Pancreas (tissue), 10 donors: ENCODE measurements at regions not wholly inside any gene's neighbourhood (a gene's known extent, or its start where the extent isn't known, plus 50 kb on each side); places are given as distances from the start of the nearest gene placed in this dataset.

ENCODE experiments used
- ATAC-seq, 4 donors: fragments of 200-7000 bp; cut with Tn5 transposase; one replicate each; pipeline versions ENCODE4 v1.8.0 to v1.9.1; 2020; ENCODE audit warnings: mild to moderate bottlenecking in 4 of 4, moderate library complexity in 4 of 4
- DNase-seq, 6 donors: peaks; one replicate each; pipeline ENCODE4 v3.0.0-alpha.2; 2020
- FAIRE-seq: peaks from 2 replicates; lab custom pipeline; 2012; peaks lifted over from hg19 to GRCh38; lab: Jason Lieb, UNC
- H3K27ac ChIP-seq, 4 donors: fragments of 200-600 bp; sonication (generic); 1 replicate in 3 of 4; 2 replicates in 1 of 4; pipeline versions ENCODE4 v1.5.0 to v1.8.0; 2020
- H3K27me3 ChIP-seq, 4 donors: fragments of 200-600 bp; one replicate each; pipeline ENCODE4 v1.8.0; 2021
- H3K36me3 ChIP-seq, 3 donors: fragments of 200-600 bp; sonication (generic) in 1 of 3; one replicate each; pipeline versions ENCODE4 v1.5.0 to v1.8.0; 2020 to 2021
- H3K4me1 ChIP-seq, 3 donors: fragments of 200-600 bp; one replicate each; pipeline ENCODE4 v1.8.0; 2021
- H3K4me3 ChIP-seq, 4 donors: fragments of 200-600 bp; sonication (generic) in 2 of 4; one replicate each; pipeline versions ENCODE4 v1.5.0 to v1.8.0; 2020 to 2021
- H3K9me3 ChIP-seq, 4 donors: fragments of 200-600 bp; one replicate each; pipeline ENCODE4 v1.8.0; 2021
- WGBS, 2 donors: extraction: QIAGEN DNeasy Blood & Tissue Kit; methylation state at CpG; one replicate each; pipeline ENCODE4 v1.1.7; 2013; 5-methylcytosine and 5-hydroxymethylcytosine counted together
- intact Hi-C, 3 donors: fragments of 100-400 bp; cut with DNase I; formaldehyde crosslinking; loops; one replicate each; pipeline versions ENCODE4 v1.11.1 to v1.14.2; 2022
- TF ChIP-seq, protein P1 (sequence below), 4 donors: fragments of 200-600 bp; sonication (generic) in 3 of 4; IDR thresholded peaks; one replicate each; pipeline versions ENCODE4 v1.5.0 to v1.8.0; 2021; ENCODE audit warnings: antibody characterized with exemption in 4 of 4
- donor health status: healthy with polysubstance abuse.
- donor health status: DM: no; HTN: no; CAD: no; lungs with moderate emphysema.
- donor health status: DM: no; HTN: no; CAD: no.
- donor health status: control.
- donor health status: control.
- donor health status: Bipolar disorder and iron deficiency.
- donor health status: DM: yes; HTN: yes; CAD: no.
- donor health status: DM: no; HTN: no; CAD: no.
- donor health status: DM: no; HTN: no; CAD: no.
- donor health status: DM: yes; HTN: yes; CAD: no.

DNA sequence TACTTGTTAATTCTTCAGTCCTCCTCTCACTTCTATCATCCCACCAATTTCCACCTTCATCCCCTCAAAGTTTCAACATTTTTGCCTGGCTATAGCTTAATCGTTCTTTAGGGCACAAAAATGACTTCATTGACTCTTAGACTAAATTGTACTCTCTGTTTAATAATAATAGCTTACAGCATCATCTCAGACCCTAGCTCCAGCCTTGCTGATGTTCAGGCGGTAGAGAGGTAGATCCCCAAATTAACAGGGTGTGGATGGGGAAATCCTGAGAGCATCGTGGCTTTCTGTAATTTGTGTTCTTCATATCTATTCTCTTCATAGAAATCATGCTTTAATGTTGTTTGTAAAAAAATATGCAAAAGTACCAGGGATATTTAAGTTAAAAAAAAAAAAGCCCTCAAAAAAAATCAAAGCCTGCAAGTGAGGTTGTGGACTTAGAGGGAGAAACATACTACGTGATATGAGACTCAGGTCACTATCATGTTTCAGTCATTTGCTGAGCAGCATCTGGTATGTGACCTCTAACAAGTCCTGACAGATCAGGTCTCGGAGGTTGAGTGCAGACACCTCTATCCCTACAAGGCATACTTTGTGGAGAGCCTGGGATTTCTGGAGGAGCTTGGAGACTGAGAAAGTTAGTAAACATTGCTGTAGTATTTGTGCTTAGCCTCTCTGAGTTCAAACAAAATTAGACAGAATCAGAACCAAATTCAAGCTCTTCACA, 1063.3 kb upstream of the CITED2 start:
- H3K27ac ChIP-seq, result no peak overlapping the region
- no peak for ATAC-seq
- H3K9me3 ChIP-seq, result no peaks in the 10 kb centered on the region
- H3K4me3 ChIP-seq, result no peak overlapping the region
- TF ChIP-seq, protein P1, sequence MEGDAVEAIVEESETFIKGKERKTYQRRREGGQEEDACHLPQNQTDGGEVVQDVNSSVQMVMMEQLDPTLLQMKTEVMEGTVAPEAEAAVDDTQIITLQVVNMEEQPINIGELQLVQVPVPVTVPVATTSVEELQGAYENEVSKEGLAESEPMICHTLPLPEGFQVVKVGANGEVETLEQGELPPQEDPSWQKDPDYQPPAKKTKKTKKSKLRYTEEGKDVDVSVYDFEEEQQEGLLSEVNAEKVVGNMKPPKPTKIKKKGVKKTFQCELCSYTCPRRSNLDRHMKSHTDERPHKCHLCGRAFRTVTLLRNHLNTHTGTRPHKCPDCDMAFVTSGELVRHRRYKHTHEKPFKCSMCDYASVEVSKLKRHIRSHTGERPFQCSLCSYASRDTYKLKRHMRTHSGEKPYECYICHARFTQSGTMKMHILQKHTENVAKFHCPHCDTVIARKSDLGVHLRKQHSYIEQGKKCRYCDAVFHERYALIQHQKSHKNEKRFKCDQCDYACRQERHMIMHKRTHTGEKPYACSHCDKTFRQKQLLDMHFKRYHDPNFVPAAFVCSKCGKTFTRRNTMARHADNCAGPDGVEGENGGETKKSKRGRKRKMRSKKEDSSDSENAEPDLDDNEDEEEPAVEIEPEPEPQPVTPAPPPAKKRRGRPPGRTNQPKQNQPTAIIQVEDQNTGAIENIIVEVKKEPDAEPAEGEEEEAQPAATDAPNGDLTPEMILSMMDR (IDR thresholded peaks at IDR 0.05), result no peak
- H3K27me3 ChIP-seq, result no peaks in the 10 kb centered on the region
- FAIRE-seq, result no peak
- no peaks in the 10 kb centered on the region for H3K4me1 ChIP-seq
- no peak for DNase-seq
- 67 to 80% methylated on average over 5 of the region's 5 CpGs for WGBS, 2 donors
- no peaks in the 10 kb centered on the region for H3K36me3 ChIP-seq
- intact Hi-C loops, result loop anchor here in 1 of 3 donors (10.0 kb wide), 1 partner anchor 553 kb away; no protein-coding TSS in a partner anchor

DNA sequence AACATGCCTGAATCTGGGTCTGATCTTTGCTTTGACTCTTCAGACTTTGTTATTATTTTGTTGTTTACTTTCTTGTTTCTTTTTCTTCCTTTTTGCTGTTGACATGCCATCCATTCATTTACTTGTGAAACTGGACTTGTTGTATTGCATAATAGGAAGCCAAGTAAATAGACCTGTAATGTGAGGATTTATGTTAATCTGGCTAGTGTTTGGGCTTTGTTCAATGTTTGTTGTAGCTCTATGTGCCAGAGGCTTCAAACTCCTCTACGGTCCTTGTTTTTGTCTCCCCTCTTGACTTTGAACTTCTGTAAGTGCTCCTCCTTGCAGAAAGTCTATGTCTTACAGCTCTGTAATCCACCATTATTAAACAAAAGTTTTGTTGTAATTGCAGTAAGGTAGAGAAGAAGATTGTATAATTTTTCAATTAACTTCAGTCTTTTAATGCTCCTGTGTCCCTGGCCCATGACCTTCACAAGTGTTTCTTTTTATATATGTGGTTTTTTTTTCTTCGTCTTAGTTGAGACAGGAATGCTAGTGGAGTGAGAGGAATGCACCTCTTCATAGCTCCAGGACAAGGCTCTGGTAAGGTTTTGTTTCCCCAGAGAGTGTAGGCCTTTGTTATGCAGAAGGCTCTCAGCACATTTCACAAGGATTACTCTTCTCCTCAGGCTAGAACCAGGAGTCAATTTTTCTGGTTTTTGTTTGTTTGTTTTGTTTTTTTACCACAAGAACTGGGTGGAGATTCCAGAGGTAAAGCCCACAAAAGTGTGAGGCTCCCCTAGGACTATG, 1061.8 kb upstream of the CITED2 start:
- no peaks in the 10 kb centered on the region for H3K27me3 ChIP-seq
- TF ChIP-seq, protein P1 (IDR thresholded peaks at IDR 0.05), result no peak
- no peak overlapping the region for H3K27ac ChIP-seq
- FAIRE-seq, result no peak
- no peaks in the 10 kb centered on the region for H3K9me3 ChIP-seq
- no peaks in the 10 kb centered on the region for H3K4me1 ChIP-seq
- WGBS, 2 donors, result 62 to 64% methylated on average over 2 of the region's 2 CpGs
- intact Hi-C loops, result loop anchor here in 1 of 3 donors (10.0 kb wide), 1 partner anchor 551 kb away; no protein-coding TSS in a partner anchor
- no peak overlapping the region for H3K4me3 ChIP-seq
- DNase-seq, result no peak
- no peaks in the 10 kb centered on the region for H3K36me3 ChIP-seq
- no peak for ATAC-seq

DNA sequence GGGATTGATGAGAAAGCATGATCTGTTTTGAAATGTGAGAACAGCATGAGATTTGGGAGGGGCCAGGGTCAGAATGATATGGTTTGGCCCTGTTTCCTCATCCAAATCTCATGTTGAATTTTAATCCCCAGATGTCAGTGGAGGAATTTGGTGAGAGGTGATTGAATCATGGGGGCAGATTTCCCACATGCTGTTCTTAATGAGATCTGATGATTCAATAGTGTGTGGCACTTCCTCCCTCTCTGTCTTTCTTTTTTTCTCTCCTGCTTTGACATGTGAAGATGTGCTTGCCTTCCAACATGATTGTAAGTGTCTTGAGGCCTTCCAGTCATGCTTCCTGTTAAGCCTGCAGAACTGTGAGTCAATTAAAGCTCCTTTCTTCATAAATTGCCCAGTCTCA, 1060.3 kb upstream of the CITED2 start:
- no peaks in the 10 kb centered on the region for H3K27me3 ChIP-seq
- no peaks in the 10 kb centered on the region for H3K36me3 ChIP-seq
- FAIRE-seq (no peak), ATAC-seq (no peak), DNase-seq (no peak)
- no peak overlapping the region for H3K4me3 ChIP-seq
- TF ChIP-seq, protein P1 (IDR thresholded peaks at IDR 0.05), result no peak
- H3K27ac ChIP-seq, result no peak overlapping the region
- intact Hi-C loops, result loop anchor here in 1 of 3 donors (10.0 kb wide), 1 partner anchor 550 kb away; no protein-coding TSS in a partner anchor
- no peaks in the 10 kb centered on the region for H3K9me3 ChIP-seq
- H3K4me1 ChIP-seq, result no peaks in the 10 kb centered on the region

DNA sequence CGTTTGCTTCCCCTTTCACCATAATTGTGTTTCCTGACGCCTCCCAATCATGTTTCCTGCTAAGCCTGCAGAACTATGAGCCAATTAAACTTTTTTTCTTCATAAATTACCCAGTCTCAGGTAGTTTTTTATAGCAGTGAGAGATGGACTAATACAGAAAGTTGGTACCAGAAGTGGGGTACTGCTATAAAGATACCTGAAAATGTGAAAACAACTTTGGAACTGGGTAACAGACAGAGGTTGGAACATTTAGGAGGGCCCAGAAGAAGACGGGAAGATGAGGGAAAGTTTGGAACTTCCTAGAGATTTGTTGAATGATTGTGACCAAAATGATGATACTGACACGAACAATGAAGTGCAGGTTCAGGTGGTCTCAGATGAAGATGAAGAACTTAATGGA, 1058.6 kb upstream of the CITED2 start:
- no peaks in the 10 kb centered on the region for H3K27me3 ChIP-seq
- H3K4me3 ChIP-seq, result no peak overlapping the region
- H3K27ac ChIP-seq, result no peak overlapping the region
- H3K9me3 ChIP-seq, result no peaks in the 10 kb centered on the region
- no peak for DNase-seq
- TF ChIP-seq, protein P1 (IDR thresholded peaks at IDR 0.05), result no peak
- FAIRE-seq, result no peak
- no peaks in the 10 kb centered on the region for H3K4me1 ChIP-seq
- intact Hi-C loops, result loop anchor here in 1 of 3 donors (10.0 kb wide), 1 partner anchor 548 kb away; no protein-coding TSS in a partner anchor
- H3K36me3 ChIP-seq, result no peaks in the 10 kb centered on the region
- ATAC-seq, result no peak
- WGBS, 2 donors, result 83 to 92% methylated on average over 4 of the region's 4 CpGs
